WTC11 (cell line): ENCODE measurements at regions not wholly inside any gene's neighbourhood (a gene's known extent, or its start where the extent isn't known, plus 50 kb on each side); places are given as distances from the start of the nearest gene placed in this dataset.

ENCODE experiments used
- CTCF ChIP-seq: fragments of 200-600 bp; IDR thresholded peaks from 2 replicates; pipeline ENCODE4 v1.8.0; 2022; ENCODE audit warnings: antibody characterized with exemption
- MAX ChIP-seq: sonication (generic); formaldehyde crosslinking; IDR thresholded peaks from 2 replicates; pipeline ENCODE4 v1.8.0; 2022; ENCODE audit warnings: mild to moderate bottlenecking, missing genetic modification reagents
- PRDM15 ChIP-seq: sonication (generic); formaldehyde crosslinking; IDR thresholded peaks from 2 replicates; pipeline ENCODE4 v1.8.0; 2022; ENCODE audit warnings: missing genetic modification reagents
- STAT6 ChIP-seq: sonication (generic); formaldehyde crosslinking; conservative IDR thresholded peaks from 2 replicates; pipeline ENCODE4 v1.8.1; 2023; ENCODE audit warnings: mild to moderate bottlenecking, low read depth, missing genetic modification reagents, moderate library complexity
- USF2 ChIP-seq: sonication (generic); formaldehyde crosslinking; IDR thresholded peaks from 2 replicates; pipeline ENCODE4 v1.8.1; 2023; ENCODE audit warnings: mild to moderate bottlenecking, missing genetic modification reagents, moderate library complexity

- TF ChIP-seq PRDM15 (CRISPR knock-in tag) = no peak
- TF ChIP-seq CTCF = no peak
- TF ChIP-seq MAX (CRISPR knock-in tag) = no peak
- TF ChIP-seq USF2 = no peak
- TF ChIP-seq STAT6 (CRISPR knock-in tag) = no peak
Observed at GRCh38 chr13:68023838-68024581, 793.9 kb upstream of the PCDH9 start.
